Neural cell (in vitro differentiated cells): ENCODE measurements at regions not wholly inside any gene's neighbourhood (a gene's known extent, or its start where the extent isn't known, plus 50 kb on each side); places are given as distances from the start of the nearest gene placed in this dataset.

Source experiments
- EP300 ChIP-seq: fragments of 450-650 bp; conservative IDR thresholded peaks from 2 replicates; pipeline ENCODE4 v1.6.1; 2014; ENCODE audit warnings: antibody characterized with exemption, mild to moderate bottlenecking, moderate library complexity; ENCODE audit not compliant: poor library complexity, severe bottlenecking
- EZH2 ChIP-seq: fragments of 200-600, 300-800 bp; shearing (Covaris generic), sonication (generic); IDR thresholded peaks from 2 replicates; pipeline ENCODE4 v1.6.1; 2014; ENCODE audit warnings: antibody characterized with exemption, low read length, borderline replicate concordance, mild to moderate bottlenecking; ENCODE audit not compliant: insufficient read depth, poor library complexity, severe bottlenecking
- POLR2AphosphoS5 ChIP-seq: IDR thresholded peaks from 2 replicates; pipeline ENCODE4 v1.6.1; 2012
- RAD21 ChIP-seq: fragments of 450-650 bp; conservative IDR thresholded peaks from 2 replicates; pipeline ENCODE4 v1.6.1; 2014; ENCODE audit warnings: antibody characterized with exemption, mild to moderate bottlenecking, moderate library complexity
- SMC3 ChIP-seq: fragments of 450-650 bp; conservative IDR thresholded peaks from 2 replicates; pipeline ENCODE4 v1.6.1; 2014; ENCODE audit warnings: antibody characterized with exemption, mild to moderate bottlenecking, moderate library complexity; ENCODE audit not compliant: poor library complexity
- TAF1 ChIP-seq: IDR thresholded peaks from 2 replicates; pipeline ENCODE4 v1.6.1; 2012; ENCODE audit warnings: low read depth
- TF ChIP-seq, protein P1 (sequence below): fragments of 450-650 bp; IDR thresholded peaks from 2 replicates; pipeline ENCODE4 v1.5.1; 2014; ENCODE audit warnings: antibody characterized with exemption, mild to moderate bottlenecking, moderate library complexity; ENCODE audit not compliant: poor library complexity, severe bottlenecking
- TF ChIP-seq, protein P2 (sequence below): IDR thresholded peaks from 2 replicates; pipeline ENCODE4 v1.6.1; 2012; ENCODE audit warnings: borderline replicate concordance

DNA sequence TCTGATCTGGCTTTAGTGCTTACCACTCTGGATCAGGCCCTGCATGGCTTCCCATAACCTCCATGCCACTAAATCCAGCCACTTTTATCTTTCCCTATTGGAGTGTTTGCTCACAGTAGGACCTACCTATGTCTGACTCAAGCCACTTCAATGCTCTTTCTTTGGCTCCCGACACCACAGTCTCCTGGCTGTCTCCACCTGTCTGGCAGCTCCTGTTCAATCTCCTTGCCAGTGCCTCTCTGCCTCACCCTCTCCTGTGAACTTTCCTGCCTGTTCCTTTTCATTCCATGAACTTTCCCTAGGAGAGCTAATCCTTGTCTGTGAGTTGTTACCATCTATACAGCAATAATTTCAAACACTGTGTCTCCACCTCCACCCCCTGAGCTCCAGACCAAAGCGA lies 82.6 kb upstream of the UCN3 start:
- TF ChIP-seq, protein P1, sequence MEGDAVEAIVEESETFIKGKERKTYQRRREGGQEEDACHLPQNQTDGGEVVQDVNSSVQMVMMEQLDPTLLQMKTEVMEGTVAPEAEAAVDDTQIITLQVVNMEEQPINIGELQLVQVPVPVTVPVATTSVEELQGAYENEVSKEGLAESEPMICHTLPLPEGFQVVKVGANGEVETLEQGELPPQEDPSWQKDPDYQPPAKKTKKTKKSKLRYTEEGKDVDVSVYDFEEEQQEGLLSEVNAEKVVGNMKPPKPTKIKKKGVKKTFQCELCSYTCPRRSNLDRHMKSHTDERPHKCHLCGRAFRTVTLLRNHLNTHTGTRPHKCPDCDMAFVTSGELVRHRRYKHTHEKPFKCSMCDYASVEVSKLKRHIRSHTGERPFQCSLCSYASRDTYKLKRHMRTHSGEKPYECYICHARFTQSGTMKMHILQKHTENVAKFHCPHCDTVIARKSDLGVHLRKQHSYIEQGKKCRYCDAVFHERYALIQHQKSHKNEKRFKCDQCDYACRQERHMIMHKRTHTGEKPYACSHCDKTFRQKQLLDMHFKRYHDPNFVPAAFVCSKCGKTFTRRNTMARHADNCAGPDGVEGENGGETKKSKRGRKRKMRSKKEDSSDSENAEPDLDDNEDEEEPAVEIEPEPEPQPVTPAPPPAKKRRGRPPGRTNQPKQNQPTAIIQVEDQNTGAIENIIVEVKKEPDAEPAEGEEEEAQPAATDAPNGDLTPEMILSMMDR: no peak
- TF ChIP-seq POLR2AphosphoS5 (no peak), TAF1 (no peak), SMC3 (no peak), RAD21 (no peak), EZH2 (no peak), EP300 (no peak)
- TF ChIP-seq, protein P2, sequence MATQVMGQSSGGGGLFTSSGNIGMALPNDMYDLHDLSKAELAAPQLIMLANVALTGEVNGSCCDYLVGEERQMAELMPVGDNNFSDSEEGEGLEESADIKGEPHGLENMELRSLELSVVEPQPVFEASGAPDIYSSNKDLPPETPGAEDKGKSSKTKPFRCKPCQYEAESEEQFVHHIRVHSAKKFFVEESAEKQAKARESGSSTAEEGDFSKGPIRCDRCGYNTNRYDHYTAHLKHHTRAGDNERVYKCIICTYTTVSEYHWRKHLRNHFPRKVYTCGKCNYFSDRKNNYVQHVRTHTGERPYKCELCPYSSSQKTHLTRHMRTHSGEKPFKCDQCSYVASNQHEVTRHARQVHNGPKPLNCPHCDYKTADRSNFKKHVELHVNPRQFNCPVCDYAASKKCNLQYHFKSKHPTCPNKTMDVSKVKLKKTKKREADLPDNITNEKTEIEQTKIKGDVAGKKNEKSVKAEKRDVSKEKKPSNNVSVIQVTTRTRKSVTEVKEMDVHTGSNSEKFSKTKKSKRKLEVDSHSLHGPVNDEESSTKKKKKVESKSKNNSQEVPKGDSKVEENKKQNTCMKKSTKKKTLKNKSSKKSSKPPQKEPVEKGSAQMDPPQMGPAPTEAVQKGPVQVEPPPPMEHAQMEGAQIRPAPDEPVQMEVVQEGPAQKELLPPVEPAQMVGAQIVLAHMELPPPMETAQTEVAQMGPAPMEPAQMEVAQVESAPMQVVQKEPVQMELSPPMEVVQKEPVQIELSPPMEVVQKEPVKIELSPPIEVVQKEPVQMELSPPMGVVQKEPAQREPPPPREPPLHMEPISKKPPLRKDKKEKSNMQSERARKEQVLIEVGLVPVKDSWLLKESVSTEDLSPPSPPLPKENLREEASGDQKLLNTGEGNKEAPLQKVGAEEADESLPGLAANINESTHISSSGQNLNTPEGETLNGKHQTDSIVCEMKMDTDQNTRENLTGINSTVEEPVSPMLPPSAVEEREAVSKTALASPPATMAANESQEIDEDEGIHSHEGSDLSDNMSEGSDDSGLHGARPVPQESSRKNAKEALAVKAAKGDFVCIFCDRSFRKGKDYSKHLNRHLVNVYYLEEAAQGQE: no peak
